Neutrophil (primary cell): ENCODE measurements at regions not wholly inside any gene's neighbourhood (a gene's known extent, or its start where the extent isn't known, plus 50 kb on each side); places are given as distances from the start of the nearest gene placed in this dataset.
"Not testable (repeated sequence)": the region's sequence is repeated elsewhere in the genome, so short reads cannot be mapped to it uniquely, and the experiment has no call there.

Experiments used
- H3K27ac ChIP-seq: fragments of 200-600 bp; sonication (generic); 2 replicates; pipeline ENCODE4 v1.5.1; 2016; ENCODE audit warnings: mild to moderate bottlenecking, moderate library complexity
- H3K27me3 ChIP-seq: fragments of 200-600 bp; sonication (generic); 2 replicates; pipeline ENCODE4 v1.6.0; 2016; ENCODE audit warnings: mild to moderate bottlenecking
- H3K36me3 ChIP-seq: fragments of 200-600 bp; sonication (generic); 2 replicates; pipeline ENCODE4 v1.5.1; 2017
- H3K4me1 ChIP-seq, 2 experiments: fragments of 200-600 bp in 1 of 2; sonication (generic) in 1 of 2; 1 replicate in 1 of 2; 2 replicates in 1 of 2; pipeline versions ENCODE4 v1.5.1 to v1.6.1; 2013 to 2016; ENCODE audit warnings: low read depth in 1 of 2, low read length in 1 of 2, mild to moderate bottlenecking in 1 of 2, moderate library complexity in 1 of 2; ENCODE audit not compliant: control insufficient read depth in 1 of 2, insufficient read depth in 1 of 2
- H3K4me3 ChIP-seq, 2 experiments: fragments of 200-600 bp in 1 of 2; sonication (generic) in 1 of 2; 1 replicate in 1 of 2; 2 replicates in 1 of 2; pipeline ENCODE4 v1.5.1; 2013 to 2016; ENCODE audit warnings: low read depth in 1 of 2, low read length in 1 of 2, mild to moderate bottlenecking in 1 of 2, moderate library complexity in 1 of 2
- H3K9me3 ChIP-seq: fragments of 200-600 bp; sonication (generic); 2 replicates; pipeline ENCODE4 v1.5.1; 2016
- TF ChIP-seq, protein P1 (sequence below): fragments of 200-600 bp; sonication (generic); IDR thresholded peaks from 2 replicates; pipeline ENCODE4 v1.5.1; 2016; ENCODE audit warnings: antibody characterized with exemption

GRCh38 chr15:62866366-62866765 is 176.2 kb upstream of the TPM1 start:
- Histone ChIP-seq H3K27me3 (no peaks in the 10 kb centered on the region), H3K4me3 (no peak overlapping the region), H3K9me3 (no peaks in the 10 kb centered on the region), H3K4me1 (no peaks in the 10 kb centered on the region), H3K27ac (no peak overlapping the region), H3K36me3 (no peaks in the 10 kb centered on the region)
- TF ChIP-seq, protein P1, sequence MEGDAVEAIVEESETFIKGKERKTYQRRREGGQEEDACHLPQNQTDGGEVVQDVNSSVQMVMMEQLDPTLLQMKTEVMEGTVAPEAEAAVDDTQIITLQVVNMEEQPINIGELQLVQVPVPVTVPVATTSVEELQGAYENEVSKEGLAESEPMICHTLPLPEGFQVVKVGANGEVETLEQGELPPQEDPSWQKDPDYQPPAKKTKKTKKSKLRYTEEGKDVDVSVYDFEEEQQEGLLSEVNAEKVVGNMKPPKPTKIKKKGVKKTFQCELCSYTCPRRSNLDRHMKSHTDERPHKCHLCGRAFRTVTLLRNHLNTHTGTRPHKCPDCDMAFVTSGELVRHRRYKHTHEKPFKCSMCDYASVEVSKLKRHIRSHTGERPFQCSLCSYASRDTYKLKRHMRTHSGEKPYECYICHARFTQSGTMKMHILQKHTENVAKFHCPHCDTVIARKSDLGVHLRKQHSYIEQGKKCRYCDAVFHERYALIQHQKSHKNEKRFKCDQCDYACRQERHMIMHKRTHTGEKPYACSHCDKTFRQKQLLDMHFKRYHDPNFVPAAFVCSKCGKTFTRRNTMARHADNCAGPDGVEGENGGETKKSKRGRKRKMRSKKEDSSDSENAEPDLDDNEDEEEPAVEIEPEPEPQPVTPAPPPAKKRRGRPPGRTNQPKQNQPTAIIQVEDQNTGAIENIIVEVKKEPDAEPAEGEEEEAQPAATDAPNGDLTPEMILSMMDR, result no peak

DNA sequence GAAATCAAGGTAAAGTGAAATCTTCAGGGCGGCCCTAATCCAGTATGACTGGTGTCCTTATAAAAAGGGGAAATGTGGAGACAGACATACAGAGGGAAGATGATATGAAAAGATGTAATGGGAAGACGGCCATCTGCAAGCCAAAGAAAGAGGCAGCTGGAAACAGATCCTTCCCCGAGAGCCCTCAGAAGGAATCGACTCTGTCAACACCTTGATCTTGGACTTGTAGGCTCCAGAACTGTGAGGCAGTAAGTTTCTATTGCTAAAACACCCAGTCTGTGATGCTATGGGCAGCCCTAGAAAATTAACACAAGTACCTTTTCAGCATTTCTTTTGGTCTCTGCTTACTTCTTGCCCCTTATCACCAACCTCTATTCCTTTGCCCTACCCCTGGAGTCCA is 174.7 kb upstream of the TPM1 start:
- Histone ChIP-seq H3K4me1 (peaks cover 0 to 2% of the 10 kb centered on the region in 2 experiments), H3K27ac (no peak overlapping the region), H3K27me3 (no peaks in the 10 kb centered on the region), H3K36me3 (no peaks in the 10 kb centered on the region), H3K4me3 (no peak overlapping the region), H3K9me3 (no peaks in the 10 kb centered on the region)
- TF ChIP-seq, protein P1, result no peak

- TF ChIP-seq, protein P1, result no peak
- H3K4me3 ChIP-seq, result no peak overlapping the region
- H3K4me1 ChIP-seq, result peaks cover 0 to 8% of the 10 kb centered on the region in 2 experiments
- no peak overlapping the region for H3K27ac ChIP-seq
- no peaks in the 10 kb centered on the region for H3K9me3 ChIP-seq
- H3K27me3 ChIP-seq, result no peaks in the 10 kb centered on the region
- H3K36me3 ChIP-seq, result no peaks in the 10 kb centered on the region
Observed at GRCh38 chr15:62868507-62868906, 174.0 kb upstream of the TPM1 start.

DNA sequence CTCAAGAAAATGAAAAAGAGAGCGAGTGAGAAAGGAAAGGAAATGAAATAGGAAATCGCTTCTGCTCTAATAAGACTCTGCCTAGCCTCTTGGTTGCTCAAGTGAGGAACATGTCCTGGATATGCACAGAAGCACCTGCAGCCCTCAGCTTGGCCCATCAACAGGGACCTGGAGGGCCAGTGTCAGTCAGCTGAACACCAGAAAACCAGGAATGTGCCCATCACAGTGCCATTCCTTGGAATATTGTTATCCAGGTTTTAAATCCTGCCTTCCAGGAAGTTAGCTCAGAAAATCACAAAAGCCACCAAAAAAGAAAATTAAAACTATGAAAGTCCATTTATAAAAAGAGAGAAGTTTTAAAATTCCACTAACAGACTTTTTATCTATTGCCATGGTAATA is 173.4 kb upstream of the TPM1 start:
- TF ChIP-seq, protein P1, result no peak
- H3K27ac ChIP-seq, result no peak overlapping the region
- no peaks in the 10 kb centered on the region for H3K9me3 ChIP-seq
- H3K27me3 ChIP-seq, result no peaks in the 10 kb centered on the region
- H3K36me3 ChIP-seq, result no peaks in the 10 kb centered on the region
- H3K4me1 ChIP-seq, result peaks cover 0 to 14% of the 10 kb centered on the region in 2 experiments
- H3K4me3 ChIP-seq, result no peak overlapping the region

DNA sequence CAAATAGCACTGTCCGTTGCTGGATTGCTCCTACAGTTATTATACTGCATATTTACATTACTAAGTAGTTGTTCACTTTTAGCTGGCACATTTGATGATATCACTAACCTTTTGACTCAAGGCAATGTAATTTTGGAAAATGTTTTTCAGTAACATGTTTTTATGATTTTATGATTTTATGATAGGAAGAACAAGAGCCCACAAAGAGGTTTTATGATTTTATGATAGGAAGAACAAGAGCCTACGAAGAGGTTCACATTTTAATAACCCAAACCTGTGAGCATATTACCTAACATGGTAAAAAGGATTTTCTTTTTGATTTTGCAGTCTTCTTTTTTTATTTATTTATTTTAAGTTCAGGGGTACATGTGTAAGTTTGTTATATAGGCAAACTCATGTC is 172.3 kb upstream of the TPM1 start:
- Histone ChIP-seq H3K4me3 (no peak overlapping the region), H3K27ac (no peak overlapping the region), H3K4me1 (peaks cover 0 to 14% of the 10 kb centered on the region in 2 experiments), H3K9me3 (no peaks in the 10 kb centered on the region), H3K36me3 (no peaks in the 10 kb centered on the region), H3K27me3 (no peaks in the 10 kb centered on the region)
- TF ChIP-seq, protein P1, result no peak

DNA sequence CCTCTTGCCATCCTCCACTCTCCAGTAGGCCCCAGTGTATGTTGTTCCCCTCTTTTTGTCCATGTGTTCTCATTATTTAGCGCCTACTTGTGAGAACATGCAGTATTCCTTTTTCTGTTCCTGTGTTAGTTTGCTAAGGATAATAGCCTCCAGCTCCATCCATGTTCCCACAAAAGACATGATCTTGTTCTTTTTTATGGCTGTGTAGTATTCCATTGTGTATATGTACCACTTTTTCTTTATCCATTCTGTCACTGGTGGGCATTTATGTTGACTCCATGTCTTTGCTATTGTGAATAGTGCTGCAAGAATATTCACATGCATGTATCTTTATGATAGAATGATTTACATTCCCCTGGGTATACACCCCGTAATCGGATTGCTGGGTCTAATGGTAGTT is 171.8 kb upstream of the TPM1 start:
- not testable (repeated sequence) for H3K4me3 ChIP-seq, H3K27me3 ChIP-seq, H3K36me3 ChIP-seq, H3K9me3 ChIP-seq, H3K27ac ChIP-seq
- H3K4me1 ChIP-seq, result peaks cover 0 to 14% of the 10 kb centered on the region in 2 experiments
